Stimulated activated CD4-positive, alpha-beta T cell treated with anti-CD3 and anti-CD28 coated beads, TNF-alpha, amount 100 ng/mL, for 24 hours (primary cell): ENCODE measurements at regions not wholly inside any gene's neighbourhood (a gene's known extent, or its start where the extent isn't known, plus 50 kb on each side); places are given as distances from the start of the nearest gene placed in this dataset.
"Not testable (repeated sequence)": the region's sequence is repeated elsewhere in the genome, so short reads cannot be mapped to it uniquely, and the experiment has no call there.

Experiments
- DNase-seq, 3 experiments: peaks; one replicate each; pipeline ENCODE4 v3.0.0-alpha.2; 2020; ENCODE audit warnings: low read depth in 3 of 3

DNA sequence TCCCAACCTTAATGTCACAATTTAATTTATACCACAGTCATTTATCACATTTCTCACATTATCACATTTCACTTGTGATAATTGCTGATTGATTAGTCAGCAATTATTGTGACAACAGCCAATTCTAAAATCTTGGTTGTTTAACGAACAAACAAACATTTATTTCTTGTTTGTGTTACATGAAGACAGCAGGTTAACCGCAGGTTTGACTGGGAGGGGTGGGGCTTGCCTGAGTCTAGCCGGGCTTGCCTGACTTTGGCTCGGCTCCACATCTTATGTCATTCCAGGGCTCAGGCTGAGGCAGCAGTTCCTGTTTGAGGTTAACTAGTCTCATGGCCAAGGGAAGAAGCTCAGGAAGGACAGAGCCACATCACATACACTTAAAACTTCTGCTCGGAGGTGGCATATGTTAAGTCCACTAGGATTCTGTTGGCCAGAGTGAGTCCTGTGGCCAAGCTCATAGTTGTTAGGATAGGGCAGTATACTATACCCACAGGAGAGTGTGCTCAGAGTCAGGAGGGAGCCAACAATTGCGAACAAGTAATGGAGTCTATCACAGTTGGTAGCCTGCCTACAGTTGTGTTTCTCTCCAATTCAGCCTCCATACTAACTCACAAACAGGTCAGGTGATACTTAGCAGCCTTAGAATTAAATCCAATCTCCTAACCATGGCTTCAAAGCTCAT is 90.0 kb upstream of the IFNGR1 start:
- DNase-seq: no peak

- DNase-seq: no peak
Observed at GRCh38 chr6:137307163-137307854, 88.1 kb upstream of the IFNGR1 start.

DNA sequence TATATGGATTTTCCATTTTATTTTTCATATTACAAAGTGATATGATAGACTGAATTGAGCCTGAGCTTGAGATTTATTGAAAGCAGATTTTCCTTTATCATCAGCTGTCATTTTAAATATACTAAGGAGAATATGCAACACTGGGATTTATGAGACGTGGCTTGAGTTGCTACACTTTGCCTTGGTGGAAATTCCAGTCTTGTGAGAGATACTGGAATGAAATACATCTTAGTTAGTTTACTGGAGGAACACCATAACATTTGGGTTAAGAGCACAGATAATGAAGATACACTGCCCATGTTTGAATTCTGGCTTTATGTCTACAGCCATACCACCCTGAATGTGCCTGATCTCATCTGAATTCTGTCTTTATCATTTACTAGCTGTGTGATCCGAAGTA is 86.5 kb upstream of the IFNGR1 start:
- no peak for DNase-seq

GRCh38 chr6:137304020-137304780 is 85.0 kb upstream of the IFNGR1 start:
- DNase-seq: no peak

- no peak for DNase-seq
Observed at GRCh38 chr6:137303441-137303840, 84.3 kb upstream of the IFNGR1 start.

GRCh38 chr6:137299681-137300080 is 80.5 kb upstream of the IFNGR1 start:
- no peak for DNase-seq

DNA sequence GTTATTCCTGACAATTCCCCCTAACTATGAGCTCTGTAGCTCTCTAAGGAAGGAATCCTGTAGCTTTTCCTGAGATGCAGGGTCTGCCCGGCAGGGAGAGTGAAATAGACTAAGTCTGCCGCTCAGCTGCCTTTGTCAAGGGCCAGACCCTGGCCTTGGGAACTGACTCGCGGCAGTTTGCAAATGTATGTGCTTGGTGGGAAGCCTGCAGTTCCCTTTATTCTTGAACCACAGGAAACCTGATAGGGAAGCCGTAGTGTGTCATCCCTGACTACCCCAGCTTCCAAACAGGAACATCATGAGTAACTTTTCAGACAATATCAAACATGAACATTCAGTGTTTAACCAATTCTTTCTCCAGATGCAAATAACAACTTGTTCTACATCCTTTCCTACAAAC is 78.7 kb upstream of the IFNGR1 start:
- no peak for DNase-seq

DNA sequence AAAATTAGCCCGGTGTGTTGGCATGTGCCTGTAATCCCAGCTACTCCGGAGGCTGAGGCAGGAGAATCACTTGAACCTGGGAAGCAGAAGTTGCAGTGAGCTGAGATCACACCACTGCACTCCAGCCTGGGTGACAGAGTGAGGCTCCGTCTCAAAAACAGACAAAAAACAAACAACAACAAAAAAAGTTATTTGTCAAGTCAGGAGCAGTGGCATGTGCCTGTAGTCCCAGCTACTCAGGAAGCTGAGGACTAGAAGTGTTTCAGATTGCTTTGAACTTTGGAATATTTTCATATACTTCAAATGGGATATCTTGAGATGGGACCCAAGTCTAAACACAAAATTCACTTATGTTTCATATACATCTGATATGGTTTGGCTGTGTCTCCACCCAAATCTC is 73.1 kb upstream of the IFNGR1 start:
- DNase-seq: not testable (repeated sequence)

DNA sequence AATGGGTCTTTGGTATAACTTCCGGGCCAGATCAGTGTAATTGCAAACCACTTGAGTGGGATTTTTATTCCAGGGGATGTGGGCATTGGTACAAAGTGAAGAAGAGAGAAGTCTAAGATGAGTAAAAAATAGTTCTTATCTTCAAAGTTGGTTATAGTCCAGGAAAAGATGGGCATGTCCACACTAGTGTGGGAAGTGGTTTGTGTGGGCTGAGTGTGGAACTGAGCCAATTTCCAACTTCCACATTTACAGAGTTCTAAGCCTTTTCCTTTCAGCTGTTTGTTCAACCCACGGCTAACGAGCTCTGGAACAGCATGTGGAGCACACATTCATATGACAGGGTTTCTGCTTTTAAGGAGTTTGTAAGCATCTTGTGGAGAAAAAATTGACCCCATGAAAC is 72.3 kb upstream of the IFNGR1 start:
- DNase-seq: peak in 1 of 3 experiments; percentile 5

- no peak for DNase-seq
Observed at GRCh38 chr6:137290601-137291261, 71.5 kb upstream of the IFNGR1 start.

- DNase-seq: no peak
Observed at GRCh38 chr6:137286916-137287315, 67.7 kb upstream of the IFNGR1 start.

GRCh38 chr6:137286368-137286767 is 67.2 kb upstream of the IFNGR1 start:
- DNase-seq: no peak

GRCh38 chr6:137284811-137285110 is 65.6 kb upstream of the IFNGR1 start:
- no peak for DNase-seq

GRCh38 chr6:137283940-137284810 is 65.0 kb upstream of the IFNGR1 start:
- no peak for DNase-seq

- no peak for DNase-seq
Observed at GRCh38 chr6:137283080-137283479, 63.9 kb upstream of the IFNGR1 start.

DNA sequence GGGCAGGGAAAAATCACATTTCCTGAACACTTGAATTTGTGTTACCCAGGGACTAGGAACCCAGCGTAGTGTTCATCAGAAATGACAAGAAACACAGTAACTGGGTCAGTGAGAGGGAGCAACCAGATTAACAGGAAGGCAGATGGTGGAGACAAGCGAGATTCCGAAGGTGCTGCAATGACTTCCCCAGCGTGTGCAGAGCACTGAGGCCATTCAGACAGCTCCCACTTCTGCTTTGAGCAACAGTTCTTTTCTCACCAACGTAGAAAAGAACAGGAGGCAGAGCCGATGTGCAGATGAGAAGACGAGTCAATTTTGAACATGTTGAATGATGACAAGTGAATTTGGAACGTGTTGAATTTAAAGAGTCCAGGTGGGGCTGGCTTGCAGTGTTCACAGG is 63.1 kb upstream of the IFNGR1 start:
- DNase-seq: no peak

DNA sequence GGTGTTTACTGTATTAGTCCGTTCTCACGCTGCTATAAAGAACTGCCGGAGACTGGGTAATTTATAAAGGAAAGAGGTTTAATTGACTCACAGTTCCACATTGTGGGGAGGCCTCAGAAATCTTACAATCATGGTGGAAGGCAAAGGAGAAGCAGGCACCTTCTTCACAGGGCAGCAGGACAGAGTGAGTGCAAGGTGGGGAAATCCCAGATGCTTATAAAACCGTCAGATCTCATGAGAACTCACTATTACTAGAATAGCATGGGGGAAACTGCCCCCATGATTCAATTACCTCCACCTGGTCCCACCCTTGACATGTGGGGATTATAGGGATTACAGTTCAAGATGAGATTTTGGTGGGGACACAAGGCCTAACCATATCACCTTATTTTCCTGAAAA is 60.1 kb upstream of the IFNGR1 start:
- DNase-seq: not testable (repeated sequence)

GRCh38 chr6:137277971-137278637 is 58.9 kb upstream of the IFNGR1 start:
- no peak for DNase-seq

- DNase-seq: no peak
Observed at GRCh38 chr6:137272403-137272802, 53.2 kb upstream of the IFNGR1 start.

DNA sequence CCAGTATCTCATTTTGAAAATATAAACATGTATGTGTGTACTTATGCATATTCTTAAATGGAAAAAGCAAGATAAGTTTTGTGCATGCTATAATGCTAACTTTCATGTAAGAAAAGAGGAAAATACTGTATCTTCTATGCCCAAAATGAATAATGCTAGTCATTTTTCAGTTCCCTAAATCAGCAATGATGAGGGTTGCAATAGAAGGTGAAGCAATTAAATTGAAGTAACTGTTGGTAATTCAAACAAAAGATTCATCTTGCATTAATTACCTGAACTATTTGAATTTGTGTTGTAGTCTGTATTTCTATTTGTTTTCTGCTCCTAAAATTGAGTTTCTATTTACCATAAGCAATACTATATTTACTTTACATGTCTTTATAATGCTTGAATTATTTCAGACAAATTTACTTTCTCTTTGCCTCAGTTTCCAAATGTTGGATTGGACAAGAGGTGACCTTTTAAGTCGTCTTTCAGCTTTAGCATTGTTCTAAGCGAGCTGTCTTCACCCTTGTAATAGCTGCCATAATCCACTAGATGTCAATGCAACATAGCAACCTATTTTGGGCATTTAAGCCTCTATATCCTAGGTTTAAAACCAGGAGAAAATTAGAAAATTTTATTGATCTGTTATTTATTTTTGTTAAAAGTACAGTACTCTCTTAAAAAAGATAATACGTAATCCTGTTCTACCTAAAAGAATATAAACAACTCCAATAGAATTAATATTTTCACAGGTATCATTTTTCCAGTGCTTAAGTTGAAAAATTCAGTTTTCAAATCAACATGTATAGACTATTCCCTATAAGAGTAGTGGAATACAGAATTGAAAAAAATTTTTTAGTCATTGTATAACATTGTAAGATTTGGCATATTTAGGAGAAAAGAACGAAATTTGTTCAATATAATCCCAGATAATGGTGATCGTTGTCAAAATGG is 52.3 kb upstream of the IFNGR1 start:
- DNase-seq: no peak
